NCI-H345 treated with DMSO at 0.1 percent for 48 hours (cell line): ENCODE measurements at regions not wholly inside any gene's neighbourhood (a gene's known extent, or its start where the extent isn't known, plus 50 kb on each side); places are given as distances from the start of the nearest gene placed in this dataset.
"Not testable (repeated sequence)": the region's sequence is repeated elsewhere in the genome, so short reads cannot be mapped to it uniquely, and the experiment has no call there.

Experiments
- DNase-seq: peaks from one replicate; lab custom pipeline; 2025; ENCODE audit not compliant: unreplicated experiment; lab: John Stamatoyannopoulos, UW

DNA sequence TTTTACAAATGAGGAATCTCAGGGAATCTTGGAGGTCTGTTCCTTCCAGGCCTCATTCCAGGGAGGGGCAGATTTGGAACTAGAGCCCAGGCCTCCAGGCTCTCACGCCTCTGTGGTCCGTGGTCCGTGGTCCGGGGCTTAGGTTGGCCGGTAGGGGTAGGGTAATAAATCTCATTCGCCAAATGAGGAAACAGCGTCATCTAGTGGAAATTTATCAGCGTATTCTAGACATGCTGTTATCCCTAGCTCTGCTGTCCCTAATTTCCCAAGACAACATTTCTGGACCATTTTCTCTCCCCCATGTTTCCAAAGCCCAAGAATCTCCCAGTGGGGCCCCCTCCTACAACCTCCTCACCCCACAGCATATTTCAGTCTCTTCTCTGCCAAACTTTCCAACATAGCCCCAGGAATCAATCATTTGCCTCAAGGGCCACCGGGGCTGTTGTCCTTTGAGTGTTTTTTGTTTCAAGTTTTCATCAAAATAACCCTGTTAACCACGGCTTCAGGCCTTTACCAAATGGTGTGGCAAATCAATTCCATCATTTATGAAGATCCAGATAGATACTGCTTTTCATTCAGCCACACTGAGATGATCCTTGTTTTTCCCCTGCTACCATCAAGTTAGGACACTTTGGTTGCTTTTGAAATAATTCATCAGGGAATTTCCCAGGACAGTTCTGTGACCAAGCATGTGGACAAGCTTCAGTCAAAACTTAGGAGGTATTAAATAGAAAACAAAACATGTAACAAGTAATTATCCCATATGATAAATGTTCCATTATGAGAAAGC is 126.8 kb downstream of the ALDH8A1 start:
- DNase-seq: peak; percentile 54

DNA sequence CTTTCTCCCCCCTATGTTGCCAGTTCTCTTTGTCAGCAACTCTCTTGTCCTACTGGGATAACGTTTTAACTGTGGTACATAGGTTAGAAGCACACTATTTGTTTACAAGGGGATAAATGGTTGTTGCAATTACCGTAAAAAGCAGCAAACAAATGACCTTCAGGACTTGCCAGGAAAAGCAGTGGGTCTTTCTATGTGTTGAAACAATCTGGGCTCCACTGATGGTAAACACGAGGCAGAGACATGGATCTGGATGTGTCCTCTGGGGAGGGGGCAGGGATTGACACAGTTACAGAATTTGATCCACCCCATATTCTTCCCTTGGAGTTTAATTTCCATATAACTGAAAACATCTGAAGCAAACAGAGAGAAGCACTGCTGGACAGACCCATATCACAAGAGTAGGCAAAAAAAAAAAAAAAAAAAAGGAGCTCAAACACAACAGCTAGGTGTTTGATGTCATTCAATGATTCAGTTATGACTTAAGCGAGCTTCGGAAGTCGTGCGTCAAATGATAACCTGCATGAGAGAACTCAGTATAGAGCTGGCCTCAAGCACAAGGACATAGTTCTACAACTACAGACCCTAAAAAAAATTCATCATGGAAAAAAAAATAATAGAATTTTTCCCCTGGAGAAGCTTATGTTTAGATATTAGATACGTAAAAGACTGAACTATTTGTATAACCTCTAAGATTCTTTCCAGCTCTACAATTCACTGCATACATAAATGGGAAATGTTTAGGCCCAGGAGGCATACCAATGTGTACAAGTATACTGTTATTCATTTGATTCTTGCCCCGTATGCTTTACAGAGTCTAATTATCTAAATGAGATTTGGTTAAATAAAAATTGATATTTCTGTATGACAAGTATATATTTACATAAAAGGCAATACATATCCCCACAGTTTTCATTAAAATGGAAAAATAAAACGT is 127.7 kb downstream of the ALDH8A1 start:
- no peak for DNase-seq

DNA sequence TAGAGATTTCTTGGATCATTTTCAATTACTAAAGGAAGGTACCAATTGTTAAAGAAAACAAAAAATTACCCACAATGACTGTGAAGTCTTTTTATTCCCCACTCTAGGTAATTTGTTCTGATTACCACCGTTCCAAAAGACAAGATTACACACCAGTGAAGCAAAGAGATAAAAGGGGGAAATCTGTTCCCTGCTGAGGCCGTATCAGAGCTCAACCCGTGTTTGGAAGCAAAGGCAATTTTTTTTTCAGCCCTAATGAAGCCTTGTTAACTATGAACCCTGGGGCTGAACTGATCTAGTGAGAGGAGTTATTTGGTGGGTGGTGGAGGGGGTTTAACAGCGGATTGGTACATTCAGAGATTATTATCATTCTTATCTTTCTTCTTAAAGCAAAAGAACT is 128.5 kb downstream of the ALDH8A1 start:
- DNase-seq: no peak

DNA sequence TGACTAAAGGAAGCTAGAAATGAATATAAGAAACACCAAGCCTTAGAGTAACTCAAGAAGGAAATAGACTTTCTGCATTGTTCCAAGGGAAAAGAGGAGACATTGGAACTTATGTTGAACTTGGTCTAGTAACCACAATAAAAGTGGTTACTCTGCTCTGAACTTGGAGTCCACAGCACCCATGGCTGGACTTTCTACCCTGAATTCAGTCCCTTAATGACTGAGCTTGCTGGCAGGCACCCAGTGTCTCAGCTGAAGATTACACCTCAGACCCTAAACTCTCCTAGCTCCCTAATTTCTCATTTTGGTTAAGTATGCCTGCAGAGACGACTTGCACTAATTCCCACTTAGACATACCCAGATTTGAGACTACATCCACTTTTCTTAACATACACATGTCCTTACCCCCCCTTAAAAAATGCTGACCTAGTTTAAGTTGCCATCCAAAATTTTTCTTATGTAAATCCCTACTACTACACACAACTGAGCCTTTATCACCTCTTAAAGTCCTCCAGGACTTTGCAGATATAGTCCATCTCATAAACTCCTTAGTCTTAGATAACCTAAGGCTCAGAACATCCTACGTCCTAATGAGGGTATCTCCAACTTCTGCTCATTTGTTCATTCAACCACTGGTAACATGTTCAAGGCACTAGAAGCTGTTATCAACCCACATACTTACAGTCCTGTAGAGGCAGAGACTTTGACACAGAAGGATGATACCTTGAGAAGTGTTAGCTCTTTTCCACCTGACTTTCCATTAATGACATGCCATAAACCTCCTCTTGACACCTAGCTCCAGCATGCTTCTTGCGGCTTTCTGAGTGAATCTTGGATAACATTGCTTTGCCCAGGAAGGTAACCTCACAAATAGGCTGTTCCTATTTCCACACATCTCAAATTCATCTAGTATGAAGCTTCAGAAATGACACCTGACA is 129.8 kb downstream of the ALDH8A1 start:
- DNase-seq: no peak

DNA sequence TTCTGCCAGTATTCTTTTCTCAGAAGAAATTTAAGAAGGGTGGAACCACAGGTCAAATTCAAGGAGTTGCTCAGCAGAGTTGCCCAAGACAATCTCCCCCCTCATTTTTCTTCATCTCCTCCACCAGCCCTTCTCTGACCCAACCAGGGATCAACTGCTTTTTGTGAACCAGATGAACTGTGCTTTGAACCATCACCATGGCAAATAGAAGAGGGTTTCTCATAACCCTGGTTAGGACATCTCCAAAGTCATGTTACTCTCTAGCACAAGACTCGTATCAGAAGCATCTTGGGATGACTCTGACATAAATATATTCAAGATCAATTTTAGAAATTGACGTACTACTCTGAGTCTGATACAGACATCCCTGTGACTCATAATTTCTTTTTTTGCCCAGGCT is 130.7 kb downstream of the ALDH8A1 start:
- DNase-seq: no peak

DNA sequence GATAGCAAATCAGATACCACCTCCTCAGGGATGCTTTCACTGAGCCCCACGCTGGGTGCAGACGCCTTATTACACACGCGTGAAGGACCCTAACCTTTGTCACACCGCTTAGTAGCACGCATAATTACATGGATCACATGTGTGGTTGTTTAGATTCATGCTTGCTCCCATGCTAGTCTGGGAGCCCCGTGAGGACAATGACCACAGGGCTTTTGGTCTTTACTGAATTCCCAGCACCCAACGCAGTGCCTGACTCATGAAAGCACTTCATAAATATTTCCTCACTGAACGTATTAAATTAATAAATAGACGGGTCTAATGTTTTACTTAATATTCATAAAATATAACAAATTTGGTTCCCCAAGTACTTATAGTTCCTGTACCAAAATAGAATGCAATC is 132.5 kb downstream of the ALDH8A1 start:
- no peak for DNase-seq

DNA sequence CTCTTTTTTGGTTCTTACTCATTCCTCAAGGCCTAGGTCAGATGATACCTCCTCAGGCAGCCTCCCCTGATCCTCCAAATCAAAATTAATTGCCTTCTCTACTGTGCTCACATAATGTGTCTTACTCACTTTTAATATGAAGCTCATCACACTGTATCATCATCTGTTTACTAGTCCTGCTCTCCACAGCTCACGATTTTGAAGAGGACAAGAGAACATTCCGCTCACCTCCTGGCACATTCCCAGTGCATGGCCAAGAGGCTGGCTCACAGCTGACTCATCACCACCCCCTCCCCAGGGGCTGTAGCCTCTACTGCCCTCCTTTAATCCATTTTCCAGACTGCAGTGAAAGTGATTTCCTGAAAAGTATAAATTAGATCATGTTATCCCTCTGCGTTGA is 133.1 kb downstream of the ALDH8A1 start:
- no peak for DNase-seq

DNA sequence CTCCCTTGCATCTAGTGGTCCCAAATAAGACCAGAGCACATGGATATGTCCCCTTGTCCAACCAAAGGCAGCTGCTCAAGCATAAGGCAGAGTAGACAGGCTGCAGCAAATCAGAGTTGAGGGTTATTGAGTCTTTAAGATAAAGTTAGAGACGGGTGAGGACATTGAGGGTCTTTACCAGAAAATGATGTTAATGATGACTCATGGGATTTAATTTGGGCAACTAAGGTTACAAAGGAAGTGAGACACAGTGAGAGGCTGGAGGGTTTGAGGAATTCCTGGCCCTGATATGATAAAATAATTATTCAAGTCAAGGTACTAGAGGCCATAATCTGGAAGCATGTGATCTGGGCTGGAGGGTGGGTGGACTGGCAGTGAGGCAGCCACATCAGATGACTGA is 133.6 kb downstream of the ALDH8A1 start:
- DNase-seq: no peak

DNA sequence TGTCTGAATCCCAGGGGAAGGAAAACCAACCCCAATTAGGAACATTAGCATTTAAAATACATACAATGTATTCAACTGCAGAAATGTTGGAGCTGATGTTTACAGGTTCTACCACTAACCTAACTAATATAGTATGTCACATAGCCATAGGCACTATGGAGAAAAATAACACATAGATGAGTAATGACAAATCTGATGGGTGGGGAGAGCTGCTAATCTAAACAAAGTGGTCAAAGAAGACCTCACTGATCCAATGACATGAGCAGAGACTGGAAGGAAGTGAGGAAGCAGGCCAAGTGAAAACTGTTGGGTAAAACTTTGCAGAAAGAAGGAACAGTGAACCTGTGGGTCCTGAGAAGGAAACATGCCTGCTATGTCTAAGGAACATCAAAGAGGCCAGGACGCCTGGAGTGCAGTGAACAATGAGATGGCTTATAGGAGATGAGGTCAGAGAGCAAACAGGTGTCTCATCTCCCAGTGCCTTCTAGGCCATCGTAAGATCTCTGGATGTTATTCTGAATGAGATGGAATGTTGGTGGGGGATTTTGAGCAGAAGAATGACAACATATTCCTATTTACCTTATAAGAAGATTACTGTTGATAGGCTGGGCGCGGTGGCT is 135.7 kb downstream of the ALDH8A1 start:
- no peak for DNase-seq

DNA sequence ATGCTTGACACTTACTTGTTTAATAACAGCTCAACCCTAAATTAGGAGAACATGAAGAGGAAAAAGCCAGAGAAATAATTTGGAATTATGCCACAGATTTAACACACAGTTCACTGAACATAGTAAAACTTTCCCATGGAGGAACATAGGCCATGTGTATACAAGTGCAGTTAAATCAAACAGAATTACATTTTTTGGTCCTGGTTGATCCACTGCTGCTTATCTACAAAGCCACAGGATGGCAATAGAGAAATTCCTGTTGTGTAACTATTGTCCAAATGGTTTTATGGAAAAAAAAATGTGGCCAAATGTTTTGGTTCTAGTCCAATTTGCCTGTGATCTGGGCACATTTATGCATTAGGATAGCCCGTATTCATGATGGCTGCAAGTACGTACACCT is 136.8 kb downstream of the ALDH8A1 start:
- no peak for DNase-seq

DNA sequence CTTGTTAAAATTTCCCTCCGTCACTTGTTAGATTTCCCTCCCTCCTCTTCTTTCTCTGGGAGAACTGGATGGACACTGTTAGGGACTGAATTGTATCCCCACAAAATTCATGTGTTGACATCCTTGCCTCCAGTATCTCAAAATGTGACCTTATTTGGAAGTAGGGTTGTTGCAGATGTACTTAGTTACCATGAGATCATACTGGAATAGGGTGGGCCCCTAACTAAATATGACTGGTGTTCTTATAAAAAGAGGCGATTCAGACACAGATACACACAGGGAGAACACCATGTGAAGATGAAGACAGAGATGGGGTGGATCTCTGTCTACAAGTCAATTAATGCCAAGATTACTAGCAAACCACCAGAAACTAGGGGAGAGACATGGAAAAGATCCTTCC is 139.5 kb downstream of the ALDH8A1 start:
- no peak for DNase-seq

DNA sequence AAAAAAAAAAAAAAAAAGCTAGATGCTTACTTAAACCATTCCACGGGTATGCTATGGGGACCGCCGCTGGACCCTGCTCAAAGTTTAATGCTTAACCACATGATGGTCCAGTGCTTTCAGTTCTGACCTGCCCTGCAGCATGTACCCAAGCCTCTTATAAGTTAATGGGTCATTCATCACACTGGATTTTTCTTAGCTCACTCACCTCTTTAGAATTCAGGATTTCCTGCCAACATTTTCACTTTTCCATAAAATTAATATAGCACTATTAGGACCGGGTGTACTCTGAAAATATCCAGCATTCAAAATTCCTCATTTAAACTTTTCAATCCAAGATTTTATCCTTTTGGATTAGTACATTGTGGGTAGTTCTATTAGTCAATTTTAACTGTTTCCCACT is 140.8 kb downstream of the ALDH8A1 start:
- DNase-seq: no peak

DNA sequence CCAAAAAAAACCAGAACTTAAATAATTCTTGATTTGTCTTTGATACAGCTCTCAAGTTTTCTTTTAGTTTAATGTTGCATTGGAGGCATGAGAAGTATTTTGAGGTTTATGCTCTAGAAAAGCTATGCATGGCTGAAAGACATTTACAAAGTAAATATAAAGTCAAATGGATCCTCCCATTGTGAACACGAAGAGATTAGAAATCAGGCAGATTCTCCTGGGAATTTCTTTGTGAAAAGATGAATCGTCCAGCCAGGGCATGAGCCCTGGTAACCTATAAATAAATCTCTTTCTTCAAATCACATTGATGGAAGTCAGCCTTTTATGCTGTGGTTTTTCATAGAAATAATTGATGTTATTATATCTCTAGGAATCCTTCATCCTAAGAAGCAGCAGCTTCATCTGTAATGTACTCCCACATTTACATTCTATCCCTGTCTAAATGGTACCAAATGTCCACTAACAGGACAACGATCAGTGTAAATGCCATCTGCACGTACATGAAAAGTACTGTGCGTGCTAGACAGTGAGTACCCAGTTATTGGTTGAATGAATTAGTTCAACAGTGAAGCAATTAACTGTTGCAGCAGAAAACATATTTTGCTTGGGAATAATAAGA is 143.6 kb downstream of the ALDH8A1 start:
- DNase-seq: no peak

DNA sequence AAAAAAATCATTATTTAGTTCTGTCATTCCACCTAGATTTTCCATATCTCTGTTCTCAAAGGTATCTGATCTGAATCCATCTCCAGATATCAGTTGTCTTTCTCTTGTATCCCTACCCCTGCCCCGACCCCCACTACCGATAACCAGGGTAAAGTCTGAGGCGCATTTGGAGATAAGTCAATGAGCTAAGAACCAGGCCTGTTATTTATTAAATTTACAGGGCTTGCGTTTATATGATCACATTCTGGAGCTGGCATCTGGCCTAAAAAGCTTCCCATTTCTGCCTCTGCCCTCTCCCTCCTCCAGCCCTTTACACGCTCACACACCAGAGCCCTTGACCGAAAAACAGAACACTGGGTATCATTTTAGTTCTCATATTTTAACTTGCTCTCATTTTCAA is 144.7 kb downstream of the ALDH8A1 start:
- no peak for DNase-seq

DNA sequence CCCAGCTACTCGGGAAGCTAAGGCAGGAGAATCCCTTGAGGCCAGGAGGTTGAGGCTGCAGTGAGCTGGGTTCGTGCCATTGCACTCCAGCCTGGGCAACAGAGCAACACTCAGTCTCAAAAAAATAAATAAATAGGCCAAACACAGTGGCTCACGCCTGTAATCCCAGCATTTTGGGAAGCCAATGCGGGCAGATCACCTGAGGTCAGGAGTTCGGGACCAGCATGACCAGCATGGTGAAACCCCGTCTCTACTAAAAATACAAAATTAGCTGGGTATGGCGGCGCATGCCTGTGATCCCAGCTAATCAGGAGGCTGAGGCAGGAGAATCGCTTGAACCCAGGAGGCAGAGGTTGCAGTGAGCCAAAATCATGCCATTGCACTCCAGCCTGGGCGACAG is 145.6 kb downstream of the ALDH8A1 start:
- not testable (repeated sequence) for DNase-seq

DNA sequence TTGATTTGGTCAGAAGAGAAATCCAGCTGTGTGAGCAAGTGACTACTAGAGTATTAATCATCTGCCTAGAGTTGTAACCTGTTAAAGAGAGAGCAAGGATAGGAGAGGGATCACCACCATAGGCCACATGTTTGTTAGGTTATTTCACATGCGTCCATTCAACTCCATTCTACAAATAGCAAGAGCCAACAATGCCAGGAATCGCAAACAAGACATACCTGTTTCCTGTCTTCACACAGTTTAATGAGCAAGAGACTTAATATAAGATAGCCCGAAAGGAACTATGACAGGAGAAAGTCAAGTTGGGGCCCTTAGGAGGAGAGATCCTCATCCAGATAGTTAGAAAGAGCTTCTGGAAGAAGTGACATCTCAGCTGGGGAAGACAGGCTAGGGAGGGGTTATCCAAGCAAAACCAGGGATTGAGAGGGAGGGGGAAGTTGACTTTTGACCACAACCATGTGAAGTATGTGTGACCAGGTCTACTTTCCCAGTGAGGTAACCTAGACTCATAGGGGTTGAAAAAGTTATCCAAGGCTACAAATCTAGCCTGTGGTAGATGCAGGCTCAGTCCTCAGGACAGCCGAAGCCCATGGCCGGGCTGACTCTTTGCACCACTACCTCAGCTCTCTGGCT is 147.4 kb downstream of the ALDH8A1 start:
- no peak for DNase-seq

DNA sequence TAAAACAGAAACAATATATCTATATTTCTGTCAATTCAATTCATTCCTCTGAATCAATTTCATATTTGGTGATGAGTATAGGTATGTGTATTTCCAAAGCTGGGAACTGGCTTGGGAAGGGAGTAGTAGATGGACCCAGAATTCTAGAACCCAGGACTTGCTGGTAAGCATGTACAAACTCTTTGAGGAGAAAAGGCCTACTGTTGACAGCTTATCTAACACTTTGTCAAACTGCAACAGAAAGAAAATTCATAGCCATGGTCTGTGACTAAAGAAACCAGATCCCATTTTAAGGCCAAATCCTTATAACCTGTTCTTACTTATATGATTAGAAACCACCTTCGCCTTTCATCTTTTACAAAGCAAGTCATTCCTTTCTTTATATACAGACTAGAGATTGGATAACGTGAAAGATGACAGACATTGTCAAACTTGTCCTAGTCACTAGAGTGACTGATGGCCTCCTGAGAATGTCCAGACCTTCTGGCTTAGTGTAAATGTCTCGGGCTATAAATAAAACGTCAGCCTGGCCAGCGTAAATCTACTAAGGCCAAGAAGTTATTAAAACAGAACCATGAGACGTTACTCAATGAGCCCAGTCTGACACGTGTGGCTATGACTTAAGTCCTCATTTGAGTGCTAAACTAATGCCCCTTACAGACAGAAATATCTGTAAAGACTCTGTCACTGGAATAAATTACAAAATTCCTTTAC is 152.3 kb downstream of the ALDH8A1 start:
- DNase-seq: no peak

DNA sequence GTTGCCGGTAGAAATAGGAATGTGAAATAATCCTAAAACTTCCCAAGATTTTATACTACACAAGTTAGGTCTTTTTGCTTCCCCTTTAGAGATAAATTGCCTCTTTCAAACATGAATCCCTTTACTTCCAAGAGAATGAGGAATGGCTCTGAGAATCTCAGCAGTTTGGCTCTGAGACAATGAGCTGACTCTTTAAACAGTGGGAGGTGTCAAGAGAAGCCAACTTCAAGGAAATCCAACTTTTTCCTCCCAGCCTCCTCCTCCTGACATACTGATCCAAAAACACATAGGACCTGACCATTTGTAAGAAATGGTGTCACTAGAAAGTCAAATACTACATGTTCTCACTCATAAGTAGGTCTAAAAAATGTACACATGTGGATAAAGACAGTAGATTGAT is 154.2 kb downstream of the ALDH8A1 start:
- DNase-seq: no peak

DNA sequence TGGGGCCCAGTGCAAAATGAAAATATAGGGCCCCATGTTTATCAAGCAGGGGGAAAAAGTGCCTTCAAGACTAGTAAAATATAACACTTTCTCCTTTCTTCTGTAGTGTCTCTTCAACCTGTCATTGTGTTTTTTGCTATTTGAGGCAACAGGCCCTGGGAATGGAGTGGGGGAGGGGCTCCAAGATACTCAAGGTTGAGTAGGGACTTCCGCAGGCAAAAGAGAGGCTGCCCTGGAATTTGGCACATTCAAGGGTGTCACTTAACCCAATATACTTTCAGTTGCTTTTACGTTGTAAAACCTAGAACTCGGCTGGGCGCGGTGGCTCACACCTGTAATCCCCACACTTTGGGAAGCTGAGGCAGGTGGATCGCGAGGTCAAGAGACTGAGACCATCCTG is 154.9 kb downstream of the ALDH8A1 start:
- no peak for DNase-seq
